ENCODE measurements at regions not wholly inside any gene's neighbourhood (a gene's known extent, or its start where the extent isn't known, plus 50 kb on each side); places are given as distances from the start of the nearest gene placed in this dataset.

GRCh38 chr5:129322968-129323367 is 137.1 kb upstream of the ADAMTS19 start:
- TF ChIP-seq, protein P1, sequence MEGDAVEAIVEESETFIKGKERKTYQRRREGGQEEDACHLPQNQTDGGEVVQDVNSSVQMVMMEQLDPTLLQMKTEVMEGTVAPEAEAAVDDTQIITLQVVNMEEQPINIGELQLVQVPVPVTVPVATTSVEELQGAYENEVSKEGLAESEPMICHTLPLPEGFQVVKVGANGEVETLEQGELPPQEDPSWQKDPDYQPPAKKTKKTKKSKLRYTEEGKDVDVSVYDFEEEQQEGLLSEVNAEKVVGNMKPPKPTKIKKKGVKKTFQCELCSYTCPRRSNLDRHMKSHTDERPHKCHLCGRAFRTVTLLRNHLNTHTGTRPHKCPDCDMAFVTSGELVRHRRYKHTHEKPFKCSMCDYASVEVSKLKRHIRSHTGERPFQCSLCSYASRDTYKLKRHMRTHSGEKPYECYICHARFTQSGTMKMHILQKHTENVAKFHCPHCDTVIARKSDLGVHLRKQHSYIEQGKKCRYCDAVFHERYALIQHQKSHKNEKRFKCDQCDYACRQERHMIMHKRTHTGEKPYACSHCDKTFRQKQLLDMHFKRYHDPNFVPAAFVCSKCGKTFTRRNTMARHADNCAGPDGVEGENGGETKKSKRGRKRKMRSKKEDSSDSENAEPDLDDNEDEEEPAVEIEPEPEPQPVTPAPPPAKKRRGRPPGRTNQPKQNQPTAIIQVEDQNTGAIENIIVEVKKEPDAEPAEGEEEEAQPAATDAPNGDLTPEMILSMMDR (IDR thresholded peaks at IDR 0.05; ENCODE audit: low read depth, low read length), result no peak
- H3K36me3 ChIP-seq, result no peaks in the 10 kb centered on the region
- no peak overlapping the region for H3K27ac ChIP-seq
- no peaks in the 10 kb centered on the region for H3K27me3 ChIP-seq (ENCODE audit: insufficient read depth, low read depth, severe bottlenecking)
- no peaks in the 10 kb centered on the region for H3K9me3 ChIP-seq (ENCODE audit: severe bottlenecking)
- no peak overlapping the region for H3K4me3 ChIP-seq (ENCODE audit: low read depth, low read length)
- no peak for DNase-seq

- Histone ChIP-seq H3K36me3 (no peaks in the 10 kb centered on the region), H3K27me3 (ENCODE audit: insufficient read depth, low read depth, severe bottlenecking) (no peaks in the 10 kb centered on the region), H3K4me3 (ENCODE audit: low read depth, low read length) (no peak overlapping the region), H3K9me3 (ENCODE audit: severe bottlenecking) (no peaks in the 10 kb centered on the region), H3K27ac (no peak overlapping the region)
- DNase-seq, result no peak
- TF ChIP-seq, protein P1 (IDR thresholded peaks at IDR 0.05; ENCODE audit: low read depth, low read length), result no peak
These were observed 118.8 kb upstream of the ADAMTS19 start for GRCh38 chr5:129341306-129341705.

DNA sequence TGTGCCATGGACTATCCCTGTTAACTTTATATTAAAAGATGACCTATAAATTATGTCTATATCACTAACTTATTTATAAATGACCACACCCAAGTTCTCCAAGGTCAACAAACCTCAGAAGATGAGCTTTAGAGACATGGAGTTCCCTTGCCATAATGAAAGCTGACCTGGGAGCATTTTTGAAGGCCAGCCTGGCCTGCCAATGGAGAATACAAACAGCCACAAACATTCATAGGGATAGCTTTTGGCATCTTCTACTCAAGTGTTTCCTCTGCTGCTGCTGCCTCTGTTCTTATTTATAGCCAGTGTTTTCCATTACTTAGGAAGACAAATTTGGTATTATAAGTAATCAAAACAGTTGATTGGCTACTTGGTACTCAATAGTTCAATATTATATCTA is 117.3 kb upstream of the ADAMTS19 start:
- TF ChIP-seq, protein P1 (IDR thresholded peaks at IDR 0.05; ENCODE audit: low read depth, low read length), result no peak
- H3K27ac ChIP-seq, result no peak overlapping the region
- no peaks in the 10 kb centered on the region for H3K27me3 ChIP-seq (ENCODE audit: insufficient read depth, low read depth, severe bottlenecking)
- no peak for DNase-seq
- no peaks in the 10 kb centered on the region for H3K9me3 ChIP-seq (ENCODE audit: severe bottlenecking)
- no peak overlapping the region for H3K4me3 ChIP-seq (ENCODE audit: low read depth, low read length)
- no peaks in the 10 kb centered on the region for H3K36me3 ChIP-seq

GRCh38 chr5:129345213-129345924 is 114.7 kb upstream of the ADAMTS19 start:
- Histone ChIP-seq H3K4me3 (ENCODE audit: low read depth, low read length) (no peak overlapping the region), H3K36me3 (no peaks in the 10 kb centered on the region), H3K27ac (no peak overlapping the region), H3K9me3 (ENCODE audit: severe bottlenecking) (no peaks in the 10 kb centered on the region), H3K27me3 (ENCODE audit: insufficient read depth, low read depth, severe bottlenecking) (no peaks in the 10 kb centered on the region)
- no peak for DNase-seq
- TF ChIP-seq, protein P1 (IDR thresholded peaks at IDR 0.05; ENCODE audit: low read depth, low read length), result no peak

DNA sequence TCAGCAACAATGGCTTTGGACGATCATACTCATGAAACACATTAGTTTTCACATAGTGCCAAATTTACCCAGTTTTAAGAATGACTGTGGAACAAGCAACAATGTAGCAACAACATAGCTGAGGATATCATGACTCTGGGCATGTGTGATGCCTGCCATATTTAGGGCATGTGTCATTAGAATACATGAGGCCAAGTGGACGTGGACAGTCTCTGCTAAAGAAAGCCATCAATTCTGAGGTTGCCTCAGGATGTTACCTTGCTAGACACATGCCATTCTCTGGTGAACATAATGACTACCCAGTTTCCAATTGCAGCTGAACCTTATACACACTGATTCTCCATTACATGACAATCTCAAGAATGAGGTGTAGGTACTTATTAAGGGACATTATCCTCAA is 103.3 kb upstream of the ADAMTS19 start:
- no peak for DNase-seq
- Histone ChIP-seq H3K9me3 (ENCODE audit: severe bottlenecking) (no peaks in the 10 kb centered on the region), H3K4me3 (ENCODE audit: low read depth, low read length) (no peak overlapping the region), H3K27me3 (ENCODE audit: insufficient read depth, low read depth, severe bottlenecking) (no peaks in the 10 kb centered on the region), H3K36me3 (no peaks in the 10 kb centered on the region), H3K27ac (no peak overlapping the region)
- TF ChIP-seq, protein P1 (IDR thresholded peaks at IDR 0.05; ENCODE audit: low read depth, low read length), result no peak

- no peak for DNase-seq
- TF ChIP-seq, protein P1 (IDR thresholded peaks at IDR 0.05; ENCODE audit: low read depth, low read length), result no peak
- H3K36me3 ChIP-seq, result no peaks in the 10 kb centered on the region
- H3K27me3 ChIP-seq (ENCODE audit: insufficient read depth, low read depth, severe bottlenecking), result no peaks in the 10 kb centered on the region
- H3K4me3 ChIP-seq (ENCODE audit: low read depth, low read length), result no peak overlapping the region
- no peaks in the 10 kb centered on the region for H3K9me3 ChIP-seq (ENCODE audit: severe bottlenecking)
- no peak overlapping the region for H3K27ac ChIP-seq
These were observed 102.0 kb upstream of the ADAMTS19 start for GRCh38 chr5:129358069-129358468.
